Central memory CD8-positive, alpha-beta T cell (primary cell): ENCODE measurements at regions not wholly inside any gene's neighbourhood (a gene's known extent, or its start where the extent isn't known, plus 50 kb on each side); places are given as distances from the start of the nearest gene placed in this dataset.
"Not testable (repeated sequence)": the region's sequence is repeated elsewhere in the genome, so short reads cannot be mapped to it uniquely, and the experiment has no call there.

Experiments
- ATAC-seq: fragments of 150-1000 bp; cut with Tn5 transposase; replicated peaks from 2 replicates; pipeline ENCODE4 v1.10.0; 2022; ENCODE audit warnings: mild to moderate bottlenecking, moderate FRiP score, moderate number of reproducible peaks; ENCODE audit not compliant: poor library complexity, severe bottlenecking; ENCODE audit errors: extremely low read depth
- DNase-seq, 2 donors: peaks; one replicate each; pipeline ENCODE4 v3.0.0; 2021; ENCODE audit warnings: low spot score in 2 of 2
- H3K27ac Mint-ChIP-seq: one replicate; pipeline ENCODE4 v1.8.0; 2022; ENCODE audit warnings: low read depth, mild to moderate bottlenecking, moderate library complexity, mixed read lengths
- H3K27me3 Mint-ChIP-seq: one replicate; pipeline ENCODE4 v1.8.0; 2022; ENCODE audit warnings: mixed read lengths
- H3K36me3 Mint-ChIP-seq: one replicate; pipeline ENCODE4 v1.8.0; 2022; ENCODE audit warnings: mild to moderate bottlenecking, moderate library complexity, mixed read lengths; ENCODE audit not compliant: insufficient read depth
- H3K4me1 Mint-ChIP-seq: one replicate; pipeline ENCODE4 v1.8.0; 2022; ENCODE audit warnings: mixed read lengths
- H3K4me3 Mint-ChIP-seq: one replicate; pipeline ENCODE4 v1.8.0; 2022; ENCODE audit warnings: mild to moderate bottlenecking, moderate library complexity, mixed read lengths
- H3K9me3 Mint-ChIP-seq: one replicate; pipeline ENCODE4 v1.8.0; 2022; ENCODE audit warnings: mixed read lengths

GRCh38 chr5:135170500-135170899, 136.5 kb upstream of the PITX1 start:
- no peak overlapping the region for H3K27ac Mint-ChIP-seq
- DNase-seq, result no peak
- no peak overlapping the region for H3K4me3 Mint-ChIP-seq
- no peaks in the 10 kb centered on the region for H3K36me3 Mint-ChIP-seq
- no peak for ATAC-seq
- H3K27me3 Mint-ChIP-seq, result peaks cover 58% of the 10 kb centered on the region
- no peaks in the 10 kb centered on the region for H3K9me3 Mint-ChIP-seq
- H3K4me1 Mint-ChIP-seq, result no peaks in the 10 kb centered on the region

- ATAC-seq, result no peak
Observed at GRCh38 chr5:135169753-135170152, 135.7 kb upstream of the PITX1 start.

GRCh38 chr5:135167634-135168033, 133.6 kb upstream of the PITX1 start:
- no peak for ATAC-seq
- Mint-ChIP-seq H3K27ac (no peak overlapping the region), H3K36me3 (no peaks in the 10 kb centered on the region), H3K9me3 (no peaks in the 10 kb centered on the region), H3K4me3 (no peak overlapping the region), H3K27me3 (peaks cover 52% of the 10 kb centered on the region), H3K4me1 (no peaks in the 10 kb centered on the region)
- DNase-seq, result no peak

More at GRCh38 chr5:135169753-135170152, 135.7 kb upstream of the PITX1 start:
- DNase-seq, result no peak
- Mint-ChIP-seq H3K4me1 (no peaks in the 10 kb centered on the region), H3K9me3 (no peaks in the 10 kb centered on the region), H3K4me3 (no peak overlapping the region), H3K36me3 (no peaks in the 10 kb centered on the region), H3K27me3 (peaks cover 55% of the 10 kb centered on the region), H3K27ac (no peak overlapping the region)

DNA sequence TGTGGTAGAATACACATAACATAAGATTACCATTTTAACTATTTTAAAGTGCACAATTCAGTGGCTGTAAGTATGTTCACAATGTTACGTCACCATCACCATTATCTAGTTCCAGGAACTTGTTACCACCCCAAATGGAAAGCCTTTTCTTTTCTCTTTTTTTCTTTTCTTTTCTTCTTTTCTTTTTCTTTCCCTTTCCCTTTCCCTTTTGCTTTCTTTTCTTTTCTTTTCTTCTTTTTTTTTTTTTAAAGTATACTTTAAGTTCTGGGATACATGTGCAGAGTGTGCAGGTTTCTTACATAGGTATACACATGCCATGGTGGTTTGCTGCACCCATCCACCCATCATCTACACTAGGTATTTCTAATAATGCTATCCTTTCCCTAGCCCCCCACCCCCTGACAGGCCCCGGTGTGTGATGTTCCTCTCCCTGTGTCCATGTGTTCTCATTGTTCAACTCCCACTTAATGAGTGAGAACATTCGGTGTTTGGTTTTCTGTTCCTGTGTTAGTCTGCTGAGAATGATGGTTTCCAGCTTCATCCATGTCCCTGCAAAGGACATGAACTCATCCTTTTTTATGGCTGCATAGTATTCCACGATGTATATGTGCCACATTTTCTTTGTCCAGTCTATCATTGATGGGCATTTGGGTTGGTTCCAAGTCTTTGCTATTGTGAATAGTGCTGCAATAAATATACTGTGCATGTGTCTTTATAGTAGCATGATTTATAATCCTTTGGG, 131.0 kb upstream of the PITX1 start:
- H3K9me3 Mint-ChIP-seq, ATAC-seq, DNase-seq, H3K36me3 Mint-ChIP-seq, H3K27ac Mint-ChIP-seq, H3K4me1 Mint-ChIP-seq, H3K4me3 Mint-ChIP-seq: not testable (repeated sequence)
- peaks cover 56% of the 10 kb centered on the region for H3K27me3 Mint-ChIP-seq

- ATAC-seq, result no peak
- Mint-ChIP-seq H3K9me3 (peaks cover 3% of the 10 kb centered on the region), H3K27me3 (peaks cover 53% of the 10 kb centered on the region), H3K27ac (no peak overlapping the region), H3K4me1 (no peaks in the 10 kb centered on the region), H3K36me3 (no peaks in the 10 kb centered on the region), H3K4me3 (no peak overlapping the region)
- DNase-seq, result no peak
Observed at GRCh38 chr5:135163964-135164363, 129.9 kb upstream of the PITX1 start.

DNA sequence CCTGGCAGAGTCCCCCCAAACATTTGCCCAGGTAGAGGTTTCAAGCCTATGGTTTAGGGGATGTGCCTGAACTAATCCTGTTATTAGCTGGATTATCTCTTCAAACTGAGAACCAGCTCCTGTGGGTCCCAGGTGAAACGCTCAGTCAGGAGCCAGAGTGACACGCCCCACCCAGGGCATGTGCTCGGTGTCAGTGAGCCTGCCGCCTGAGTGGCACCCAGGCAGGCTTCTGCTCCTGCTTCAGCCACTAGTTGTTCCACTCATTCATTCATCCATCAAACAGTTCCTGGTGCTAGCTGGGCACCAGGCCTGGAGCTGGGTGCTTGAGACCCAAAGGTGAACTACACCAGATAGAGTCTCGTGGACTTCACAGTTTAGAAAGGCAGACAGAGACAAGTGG, 129.4 kb upstream of the PITX1 start:
- ATAC-seq (no peak), DNase-seq (no peak)
- no peaks in the 10 kb centered on the region for H3K4me1 Mint-ChIP-seq
- H3K4me3 Mint-ChIP-seq, result no peak overlapping the region
- H3K36me3 Mint-ChIP-seq, result no peaks in the 10 kb centered on the region
- peaks cover 6% of the 10 kb centered on the region for H3K9me3 Mint-ChIP-seq
- no peak overlapping the region for H3K27ac Mint-ChIP-seq
- peaks cover 48% of the 10 kb centered on the region for H3K27me3 Mint-ChIP-seq

DNA sequence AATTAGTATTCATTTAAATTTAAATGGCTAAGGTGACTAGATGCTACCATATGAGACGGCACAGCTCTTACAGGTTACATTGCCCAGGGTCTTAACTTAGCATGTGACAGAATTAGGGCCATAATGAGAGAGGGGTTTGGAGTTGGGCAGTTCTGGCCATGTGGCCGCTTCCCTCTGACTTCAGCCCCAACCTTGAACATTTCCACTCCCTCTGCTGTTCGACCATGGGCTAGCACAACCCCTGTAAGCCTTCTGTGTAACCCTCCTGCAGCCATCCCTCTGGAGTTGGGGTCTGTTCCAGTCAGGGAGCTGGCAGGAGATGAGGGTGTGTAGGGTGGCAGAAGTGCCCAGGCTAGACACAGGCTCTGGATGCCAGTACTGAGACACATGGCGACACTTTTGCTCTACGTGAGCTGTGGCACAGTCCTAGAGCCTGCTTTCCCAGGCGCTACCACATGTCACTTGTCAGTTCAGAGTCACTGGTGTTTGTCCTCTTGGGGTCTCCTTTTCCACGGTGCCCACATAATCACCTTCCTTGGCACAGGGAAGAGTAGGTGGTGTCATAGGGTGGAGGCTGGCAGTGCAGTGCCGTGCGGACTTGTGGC, 128.7 kb upstream of the PITX1 start:
- no peaks in the 10 kb centered on the region for H3K36me3 Mint-ChIP-seq
- ATAC-seq (no peak), DNase-seq (no peak)
- H3K27me3 Mint-ChIP-seq, result peaks cover 46% of the 10 kb centered on the region
- peaks cover 11% of the 10 kb centered on the region for H3K9me3 Mint-ChIP-seq
- no peak overlapping the region for H3K27ac Mint-ChIP-seq
- no peaks in the 10 kb centered on the region for H3K4me1 Mint-ChIP-seq
- H3K4me3 Mint-ChIP-seq, result no peak overlapping the region

- Mint-ChIP-seq H3K4me3 (no peak overlapping the region), H3K9me3 (peaks cover 15% of the 10 kb centered on the region), H3K36me3 (no peaks in the 10 kb centered on the region), H3K27ac (no peak overlapping the region), H3K4me1 (no peaks in the 10 kb centered on the region), H3K27me3 (peaks cover 51% of the 10 kb centered on the region)
- DNase-seq (no peak), ATAC-seq (no peak)
Observed at GRCh38 chr5:135161221-135161620, 127.2 kb upstream of the PITX1 start.

GRCh38 chr5:135160036-135160675, 126.1 kb upstream of the PITX1 start:
- Mint-ChIP-seq H3K27ac (no peak overlapping the region), H3K4me1 (no peaks in the 10 kb centered on the region), H3K4me3 (no peak overlapping the region), H3K27me3 (peaks cover 57% of the 10 kb centered on the region), H3K36me3 (no peaks in the 10 kb centered on the region), H3K9me3 (peaks cover 15% of the 10 kb centered on the region)
- ATAC-seq, result no peak
- DNase-seq, result no peak

- Mint-ChIP-seq H3K9me3 (peaks cover 15% of the 10 kb centered on the region), H3K36me3 (no peaks in the 10 kb centered on the region), H3K27me3 (peaks cover 57% of the 10 kb centered on the region), H3K27ac (no peak overlapping the region), H3K4me3 (no peak overlapping the region), H3K4me1 (no peaks in the 10 kb centered on the region)
- ATAC-seq (no peak), DNase-seq (no peak)
Observed at GRCh38 chr5:135159626-135160025, 125.6 kb upstream of the PITX1 start.

GRCh38 chr5:135158982-135159381, 125.0 kb upstream of the PITX1 start:
- Mint-ChIP-seq H3K4me1 (no peaks in the 10 kb centered on the region), H3K9me3 (peaks cover 15% of the 10 kb centered on the region), H3K27ac (no peak overlapping the region), H3K4me3 (no peak overlapping the region), H3K27me3 (peaks cover 52% of the 10 kb centered on the region), H3K36me3 (no peaks in the 10 kb centered on the region)
- ATAC-seq (no peak), DNase-seq (no peak)

GRCh38 chr5:135158314-135158697, 124.3 kb upstream of the PITX1 start:
- Mint-ChIP-seq H3K27ac (no peak overlapping the region), H3K27me3 (peaks cover 52% of the 10 kb centered on the region), H3K4me1 (no peaks in the 10 kb centered on the region), H3K9me3 (peaks cover 15% of the 10 kb centered on the region), H3K4me3 (no peak overlapping the region), H3K36me3 (no peaks in the 10 kb centered on the region)
- no peak for ATAC-seq
- no peak for DNase-seq
